Suppressor macrophage treated with lipopolysaccharide for 1 hour (primary cell): ENCODE measurements at regions not wholly inside any gene's neighbourhood (a gene's known extent, or its start where the extent isn't known, plus 50 kb on each side); places are given as distances from the start of the nearest gene placed in this dataset.

ENCODE experiments used
- DNase-seq, 3 donors: peaks; one replicate each; pipeline ENCODE4 v3.0.0-alpha.2; 2020 to 2022

DNA sequence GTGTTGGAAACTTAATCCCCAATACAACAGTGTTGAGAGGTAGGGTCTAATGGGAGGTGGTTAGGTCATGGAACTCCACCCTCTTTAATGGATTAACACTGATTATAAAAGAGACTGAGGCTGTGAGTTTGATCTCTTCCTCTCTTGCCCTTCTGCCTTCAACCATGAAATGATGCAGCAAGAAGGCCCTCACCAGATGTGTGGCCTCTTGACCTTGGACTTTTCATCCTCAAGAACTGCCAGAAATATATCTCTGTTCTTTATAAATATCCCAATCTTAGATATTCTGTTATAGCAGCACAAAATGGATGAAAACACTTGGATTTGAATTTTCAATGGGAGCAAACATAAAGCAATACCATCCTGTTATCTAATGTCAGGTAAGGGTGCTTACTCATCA is 67.6 kb downstream of the NMUR2 start:
- DNase-seq, result no peak

DNA sequence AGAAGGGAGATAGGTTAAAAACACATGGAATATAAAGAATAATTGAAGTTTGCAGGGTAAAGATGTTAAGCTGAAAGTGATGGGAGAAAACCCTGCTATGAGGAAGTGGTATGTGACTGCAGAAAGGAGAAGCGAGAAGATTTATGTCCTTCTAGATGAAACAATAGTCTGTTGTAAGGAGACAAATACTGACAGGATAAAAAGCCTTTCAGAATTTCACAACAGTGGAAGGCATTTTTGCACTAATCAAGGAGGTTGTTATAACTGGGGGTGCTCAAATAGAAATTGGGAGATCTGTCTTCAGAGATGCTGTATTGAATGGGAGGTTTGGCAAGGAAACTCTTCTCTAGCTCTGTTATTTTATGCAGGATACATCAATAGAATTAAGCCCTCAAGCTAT is 69.6 kb downstream of the NMUR2 start:
- no peak for DNase-seq

DNA sequence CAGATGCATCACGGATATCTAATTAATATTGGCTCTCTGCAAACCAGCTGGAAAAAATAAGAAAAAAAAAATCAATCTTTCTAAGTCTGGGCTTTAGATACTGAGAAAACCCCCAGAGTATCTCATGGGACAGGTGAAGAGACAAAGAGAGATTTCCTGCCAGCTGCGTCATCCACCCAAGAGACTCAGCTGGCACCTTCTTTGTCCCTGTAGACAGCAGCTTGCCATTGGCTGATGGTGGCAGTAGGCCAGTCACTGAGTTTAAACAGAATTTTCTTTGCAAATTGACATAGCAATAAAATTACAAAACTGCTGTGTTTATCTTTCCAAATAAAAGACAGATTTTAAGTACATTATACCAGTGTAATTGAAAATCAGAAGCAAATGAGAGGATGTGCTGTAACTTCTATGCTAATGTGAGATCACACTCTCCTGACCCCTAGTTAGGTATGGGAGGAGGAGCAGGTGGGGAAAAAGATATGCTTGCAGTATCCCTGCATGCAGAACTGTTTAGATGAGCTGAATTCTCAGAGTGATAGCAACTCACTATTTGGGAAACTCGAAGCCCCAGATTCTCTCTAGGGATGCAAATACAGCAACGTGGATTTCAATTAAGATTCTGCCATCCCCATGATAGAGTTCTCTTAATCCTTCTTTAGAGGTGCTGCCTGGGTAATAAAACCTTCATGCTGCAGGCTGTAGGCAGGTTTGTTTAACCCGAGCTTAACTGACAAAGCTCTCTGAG is 72.2 kb downstream of the NMUR2 start:
- no peak for DNase-seq

DNA sequence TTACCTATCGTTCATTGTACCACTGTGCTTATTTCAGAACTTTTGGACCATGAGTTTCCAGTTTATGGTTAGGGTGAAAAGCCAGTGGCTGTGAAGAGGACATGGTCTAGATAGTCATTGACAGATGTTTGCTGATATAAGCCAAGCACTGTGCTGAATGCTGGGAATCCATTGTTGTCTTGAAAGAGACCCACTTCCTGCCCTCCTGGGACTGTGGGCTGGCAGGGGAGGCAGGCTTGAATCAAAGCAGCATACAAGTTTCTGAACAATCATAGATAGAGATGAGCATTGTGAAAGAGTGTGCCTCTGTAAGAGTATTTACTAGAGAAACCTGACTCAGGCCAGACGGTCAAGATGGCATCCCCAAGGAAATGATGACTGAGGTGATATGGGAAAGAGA is 73.4 kb downstream of the NMUR2 start:
- no peak for DNase-seq

DNA sequence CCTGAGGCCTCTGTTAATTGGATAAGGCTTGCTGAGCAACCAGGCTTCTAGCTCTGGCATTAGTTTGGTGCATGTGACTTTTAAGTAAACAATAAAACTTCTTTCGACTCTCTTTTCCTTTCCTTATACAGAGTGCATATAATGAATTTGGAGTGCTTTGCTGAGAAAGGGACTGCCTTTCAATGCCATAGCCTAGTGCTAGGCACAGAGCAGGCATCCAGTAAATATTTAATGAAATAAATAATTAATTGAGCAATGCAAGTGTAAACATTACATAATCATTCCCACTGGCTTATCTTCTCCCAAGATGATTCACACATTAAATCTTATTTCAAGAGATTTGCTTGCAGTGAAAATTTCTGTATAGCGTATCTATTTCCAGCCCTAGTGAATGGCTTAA is 74.1 kb downstream of the NMUR2 start:
- no peak for DNase-seq

DNA sequence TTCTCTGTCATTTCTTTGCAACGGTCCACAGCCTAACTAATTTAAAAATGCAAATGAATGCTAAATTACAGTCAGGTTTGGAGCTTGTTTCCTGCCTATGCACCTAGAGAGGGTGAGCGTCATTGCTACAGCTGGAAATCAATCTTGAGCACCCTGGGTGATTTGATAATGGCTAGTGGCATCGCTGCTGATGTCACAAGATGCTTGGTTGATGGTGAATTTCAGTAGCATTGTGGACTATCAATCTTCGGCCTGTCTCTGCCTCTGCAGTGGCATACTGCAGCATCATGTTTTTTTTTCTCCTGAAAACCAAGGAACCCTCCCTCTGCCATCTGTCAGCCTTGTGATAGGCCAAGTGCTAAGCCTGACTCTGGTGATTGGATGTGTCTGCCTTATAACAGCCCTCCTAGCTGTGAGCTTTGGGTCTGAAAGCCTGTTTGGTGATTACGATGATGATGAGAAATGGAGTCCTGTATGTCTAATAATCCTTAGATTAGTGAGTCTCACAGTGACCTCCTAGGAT is 75.3 kb downstream of the NMUR2 start:
- DNase-seq, result no peak

DNA sequence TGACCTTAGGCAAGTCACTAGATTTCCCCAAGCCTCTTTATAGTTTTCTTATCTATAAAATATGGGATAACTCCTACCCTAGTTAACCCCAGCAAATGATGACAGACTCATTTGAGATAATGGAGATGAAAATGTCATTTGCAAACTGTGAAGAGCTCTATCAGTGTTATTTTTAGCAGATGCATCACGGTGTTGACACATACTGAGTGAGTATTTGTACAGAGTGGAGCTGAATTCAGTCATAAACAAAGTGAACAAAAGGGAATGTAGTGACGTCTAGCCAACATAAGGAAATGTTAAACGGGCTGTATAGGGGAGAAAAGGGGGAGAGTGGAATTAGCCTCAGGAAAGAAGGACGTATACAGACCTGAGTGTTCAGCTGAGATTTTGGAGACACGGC is 75.9 kb downstream of the NMUR2 start:
- no peak for DNase-seq

DNA sequence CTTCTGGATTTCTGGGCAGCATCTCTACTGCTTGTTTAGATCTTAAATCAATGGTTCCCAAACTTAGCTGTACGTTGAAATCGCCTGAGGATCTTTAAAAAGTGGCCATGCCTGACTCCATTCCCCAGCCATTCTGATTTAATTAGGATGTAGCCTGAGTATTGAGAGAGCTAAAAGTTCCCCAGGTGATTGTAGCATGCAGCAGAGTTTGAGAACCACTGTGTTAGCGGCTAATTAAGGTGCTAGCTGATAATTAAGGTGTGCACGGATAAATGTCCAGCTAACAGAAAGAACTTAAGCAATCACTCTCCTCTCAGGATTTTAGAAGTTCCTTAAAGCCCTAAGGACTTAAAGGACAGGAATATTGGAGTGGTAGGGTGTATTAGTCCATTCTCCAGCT is 89.1 kb downstream of the NMUR2 start:
- no peak for DNase-seq

DNA sequence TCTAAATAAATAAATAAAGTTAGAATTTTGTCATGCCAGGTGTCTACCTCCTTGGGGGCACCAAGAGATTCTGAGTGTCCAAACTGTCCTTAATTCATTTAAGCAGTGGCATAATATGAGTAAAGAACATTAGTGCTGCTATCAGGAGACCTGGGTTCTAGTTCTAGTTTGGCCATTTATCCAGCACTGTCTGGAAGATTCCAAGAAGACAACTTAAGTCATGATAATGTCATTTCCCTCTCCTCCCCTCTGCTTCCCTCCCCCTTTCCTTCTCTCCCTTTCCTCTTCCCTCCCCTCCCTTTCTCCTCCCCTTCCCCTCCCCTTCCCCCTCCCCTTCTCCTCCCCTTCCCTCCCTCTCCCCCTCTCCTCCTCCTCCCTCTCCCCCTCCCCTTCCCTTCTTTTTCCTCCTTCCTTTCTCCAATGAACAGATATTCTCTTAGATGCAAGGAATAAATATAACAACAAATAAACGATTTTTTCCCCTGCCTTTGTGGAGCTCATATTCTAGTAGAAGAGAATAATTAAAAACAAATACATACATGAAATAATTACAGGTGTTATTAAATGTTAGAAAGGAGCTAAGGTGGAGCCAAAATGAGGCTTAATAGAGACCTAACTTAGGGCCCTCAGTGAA is 90.8 kb downstream of the NMUR2 start:
- no peak for DNase-seq

DNA sequence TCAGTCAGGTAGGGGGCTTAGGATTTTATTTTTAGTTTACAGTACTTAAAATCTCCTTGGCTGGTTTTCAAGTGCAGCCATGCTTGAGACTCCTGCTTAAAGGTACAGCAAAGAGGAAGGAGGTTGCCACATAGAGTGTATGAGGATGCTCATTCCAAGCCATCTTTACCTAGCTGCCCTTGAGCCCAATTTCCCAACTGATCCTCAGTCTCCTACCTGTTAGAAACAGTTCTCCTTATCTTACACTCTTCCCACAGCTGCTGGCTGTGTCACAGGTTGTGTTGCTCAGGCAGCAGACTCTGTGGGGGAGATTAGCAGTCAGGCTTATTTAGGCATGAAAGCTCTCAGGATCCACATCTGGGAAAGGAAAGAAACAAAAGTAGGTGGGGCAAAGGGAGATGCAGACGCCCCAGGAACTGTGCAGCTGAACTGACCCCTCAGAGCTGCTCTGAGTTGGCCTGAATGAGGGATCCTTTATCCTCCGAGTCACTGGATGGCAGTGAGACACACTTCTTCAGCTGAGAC is 95.1 kb downstream of the NMUR2 start:
- no peak for DNase-seq

DNA sequence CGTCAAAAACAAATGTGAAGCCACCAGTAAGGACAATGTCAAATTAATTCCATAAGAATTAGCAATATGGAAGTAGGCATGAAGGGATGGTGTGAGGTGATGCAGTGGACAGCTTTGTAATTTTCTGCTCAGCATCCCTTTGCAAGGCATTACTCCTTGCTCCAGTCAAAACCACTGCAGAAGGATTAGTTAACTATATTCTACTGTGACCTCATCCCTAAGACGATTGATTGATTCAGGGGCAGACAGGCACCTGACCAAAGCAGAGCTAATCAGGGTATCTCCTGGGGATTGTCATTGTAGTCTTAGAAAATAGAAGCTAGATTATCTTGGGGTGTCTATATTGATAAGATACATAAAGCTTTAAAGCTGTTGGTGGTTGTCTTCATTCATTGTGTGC is 98.7 kb downstream of the NMUR2 start:
- DNase-seq, result no peak

DNA sequence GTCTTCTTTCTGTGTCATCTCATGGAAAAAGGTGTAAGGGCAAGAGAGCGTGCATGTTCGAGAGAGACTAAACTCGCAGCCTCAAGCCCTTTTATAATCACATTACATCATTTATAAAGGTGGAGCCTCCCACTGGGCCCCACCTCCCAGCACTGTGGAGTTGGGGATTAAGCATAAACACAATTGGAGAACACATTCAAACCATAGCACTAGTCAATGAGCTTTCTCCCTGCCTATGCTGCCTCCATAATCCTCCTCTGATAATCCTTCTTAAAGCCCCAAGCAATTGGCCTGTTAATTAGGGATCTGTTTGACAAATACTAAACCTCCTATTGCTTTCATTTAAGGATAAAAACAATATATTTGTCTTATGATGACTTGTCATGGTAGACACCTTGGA is 99.6 kb downstream of the NMUR2 start:
- DNase-seq, result no peak

DNA sequence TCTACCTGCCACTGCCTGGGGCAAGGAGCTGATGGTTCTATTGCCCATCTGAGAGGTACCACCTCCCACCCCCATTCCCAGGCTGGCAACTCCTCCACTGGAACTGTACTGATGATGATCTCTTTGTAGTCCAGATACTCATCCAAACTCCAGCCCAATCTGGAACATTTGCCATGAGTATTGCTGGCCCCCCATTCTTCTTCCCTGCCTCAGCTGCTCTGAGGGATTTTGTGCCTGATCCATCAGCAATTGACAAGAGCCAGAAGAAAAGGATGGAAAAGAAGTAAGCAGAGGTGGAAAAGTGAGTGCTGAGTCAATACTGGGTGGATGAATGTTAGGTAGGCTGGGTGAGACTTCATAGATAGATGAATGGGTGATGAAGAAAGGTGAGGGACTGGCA is 101.2 kb downstream of the NMUR2 start:
- DNase-seq, result no peak

DNA sequence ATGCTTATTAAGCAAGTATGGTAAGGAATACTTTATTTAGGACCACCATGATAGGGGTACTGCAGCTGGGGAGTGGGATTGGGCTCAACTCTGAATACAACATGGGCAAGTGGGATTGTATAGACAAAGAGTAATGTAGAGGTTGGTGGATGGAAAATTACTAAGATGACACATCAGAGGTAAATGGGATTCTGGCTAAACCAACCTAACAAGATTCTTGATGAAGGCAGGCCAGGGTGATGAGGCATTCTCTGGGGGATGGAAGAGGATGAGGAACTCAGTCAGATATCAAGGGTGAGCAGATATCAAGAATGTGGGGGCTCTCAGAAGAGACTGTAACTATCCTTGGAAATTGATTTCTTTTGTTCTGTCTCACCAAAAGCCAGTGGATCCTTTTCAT is 107.2 kb downstream of the NMUR2 start:
- no peak for DNase-seq

DNA sequence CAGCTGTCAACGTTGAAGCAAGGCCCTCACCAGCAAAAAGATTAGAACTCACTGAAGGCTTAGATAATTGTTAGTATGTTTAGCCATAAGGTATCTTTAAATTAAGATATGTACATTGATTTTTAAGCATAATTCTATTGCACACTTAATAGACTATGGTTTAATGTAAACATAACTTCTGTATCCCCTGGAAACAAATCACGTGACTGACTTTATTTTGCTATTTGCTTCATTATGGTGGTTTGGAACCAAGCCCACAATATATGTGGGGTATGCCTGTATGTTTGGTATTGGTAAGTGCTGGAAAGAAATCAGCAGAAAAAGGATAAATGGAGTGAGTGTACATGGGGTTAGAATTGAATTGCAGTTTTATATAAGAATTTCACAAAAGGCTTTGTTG is 111.9 kb downstream of the NMUR2 start:
- no peak for DNase-seq

DNA sequence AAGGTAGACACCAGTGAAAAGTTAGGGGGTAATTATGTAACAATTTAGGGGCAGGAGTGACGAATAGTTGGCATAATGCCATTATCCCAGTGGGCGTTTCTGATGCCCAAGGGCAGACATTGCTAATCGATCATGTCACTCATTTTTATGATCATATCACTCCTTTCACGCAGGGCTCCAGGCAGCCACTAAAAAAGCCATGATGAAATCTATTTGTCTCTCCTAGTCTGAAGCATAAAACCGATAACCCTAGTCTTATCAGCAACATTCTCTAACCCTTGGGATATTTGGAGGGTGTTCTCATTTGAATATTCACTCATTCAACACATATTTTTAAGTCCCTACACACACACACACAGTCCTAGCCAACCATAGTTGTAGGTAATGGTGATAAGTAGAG is 114.9 kb downstream of the NMUR2 start:
- no peak for DNase-seq

DNA sequence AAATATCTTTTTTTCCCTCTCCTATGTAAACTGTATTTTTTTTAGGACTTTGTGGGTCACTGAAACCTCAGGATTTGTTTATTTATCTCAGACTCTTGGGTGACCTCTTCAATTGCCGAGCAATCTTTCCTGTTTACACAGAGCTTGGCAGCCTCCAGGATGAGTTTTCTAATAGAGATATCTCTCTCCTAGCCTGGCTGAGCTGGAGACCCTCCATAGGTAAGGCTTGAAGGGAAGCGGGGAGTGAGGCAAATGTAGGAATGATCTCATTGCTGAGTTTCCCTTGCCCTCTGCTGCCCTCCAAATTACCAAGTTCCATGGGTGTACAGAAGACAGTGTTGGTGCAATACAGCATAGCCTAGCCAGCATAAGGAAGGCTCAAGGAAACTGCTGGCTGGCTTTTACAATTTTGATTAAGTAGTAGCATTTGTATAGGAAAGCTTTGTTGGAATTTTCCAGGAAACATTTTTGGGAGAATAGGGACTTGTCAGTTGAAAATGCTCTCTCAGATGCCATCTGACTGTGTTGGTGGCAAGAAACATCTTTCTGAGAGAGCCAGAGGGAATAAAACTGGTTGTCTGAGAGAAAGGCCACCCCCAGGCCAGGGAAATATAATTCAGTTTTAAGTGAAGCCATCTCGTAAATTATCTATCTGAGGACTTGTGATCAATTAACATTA is 116.0 kb downstream of the NMUR2 start:
- DNase-seq, result no peak

DNA sequence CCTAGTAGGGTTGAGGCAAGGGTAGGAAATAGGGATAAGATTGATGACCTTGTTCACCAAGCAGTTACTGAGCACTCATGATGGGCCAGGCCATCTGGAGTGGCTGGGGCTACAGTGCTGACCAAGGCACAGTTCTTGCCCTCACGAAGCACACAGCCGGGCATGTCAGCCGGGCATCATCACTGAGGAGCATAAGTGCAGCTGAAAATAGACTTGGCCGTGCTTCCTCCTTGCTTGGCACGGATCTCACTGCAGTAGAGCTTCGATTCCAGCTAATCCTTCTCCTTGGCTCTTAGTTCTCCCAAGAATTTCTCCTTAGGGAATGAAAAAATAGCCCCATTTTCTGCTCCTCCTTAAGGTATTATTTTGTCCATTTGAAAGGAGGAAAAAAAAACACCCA is 116.6 kb downstream of the NMUR2 start:
- DNase-seq, result no peak

DNA sequence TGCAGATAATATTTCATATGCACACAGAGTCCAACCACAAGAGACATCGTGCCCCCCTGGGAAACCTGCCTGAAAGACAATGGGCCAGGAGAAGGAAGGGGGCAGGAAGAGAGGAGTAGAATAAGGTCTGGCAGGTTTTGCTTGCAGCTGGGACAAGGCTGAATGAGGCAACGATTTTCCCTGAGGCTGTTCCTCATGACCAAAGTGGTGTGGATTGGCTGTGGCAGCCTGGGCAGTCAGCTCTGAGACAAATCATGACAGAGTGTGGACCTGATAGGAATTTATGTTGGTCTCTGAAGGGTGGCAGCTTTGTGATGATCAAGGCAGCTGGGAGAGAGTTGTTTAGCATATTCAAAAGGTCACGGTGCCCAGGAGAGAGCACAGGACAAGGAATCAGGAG is 119.3 kb downstream of the NMUR2 start:
- DNase-seq, result no peak

DNA sequence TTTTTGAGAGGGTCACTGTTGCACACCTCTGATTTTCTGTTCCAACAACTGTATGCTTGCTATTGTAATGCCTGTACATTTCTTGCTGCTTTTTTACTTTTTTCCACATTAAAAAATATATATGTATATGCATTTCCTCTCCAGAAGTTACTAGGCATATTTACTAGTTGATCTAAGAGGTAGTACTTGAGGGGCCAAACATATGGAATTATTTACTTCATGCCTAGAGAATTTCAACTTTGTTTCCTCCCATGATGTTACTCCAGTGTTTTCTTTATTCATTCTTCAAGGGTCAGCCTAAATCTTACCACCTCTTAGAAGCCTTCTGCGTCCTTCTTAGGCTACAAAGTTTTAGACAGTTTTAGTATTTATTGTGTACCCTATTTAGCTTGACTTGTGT is 122.7 kb downstream of the NMUR2 start:
- no peak for DNase-seq

DNA sequence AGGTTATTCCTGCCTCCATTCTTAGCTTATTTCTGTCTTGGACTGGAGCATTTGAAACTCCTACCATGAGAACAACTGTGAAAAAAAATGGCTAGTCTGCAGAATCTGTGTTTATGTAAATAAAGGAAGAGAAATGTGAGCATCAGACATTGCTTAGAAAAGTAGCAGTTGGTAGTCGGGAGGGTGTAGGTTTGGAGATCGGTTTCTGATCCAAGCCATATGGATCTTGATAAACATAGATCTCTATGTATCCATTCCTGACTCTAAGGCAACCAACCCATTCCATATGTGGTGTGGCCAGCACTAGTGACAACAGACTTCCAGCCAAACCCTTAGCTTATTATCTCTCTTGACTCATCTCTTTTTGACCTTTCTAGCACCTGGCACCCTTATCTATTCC is 127.1 kb downstream of the NMUR2 start:
- DNase-seq, result no peak

DNA sequence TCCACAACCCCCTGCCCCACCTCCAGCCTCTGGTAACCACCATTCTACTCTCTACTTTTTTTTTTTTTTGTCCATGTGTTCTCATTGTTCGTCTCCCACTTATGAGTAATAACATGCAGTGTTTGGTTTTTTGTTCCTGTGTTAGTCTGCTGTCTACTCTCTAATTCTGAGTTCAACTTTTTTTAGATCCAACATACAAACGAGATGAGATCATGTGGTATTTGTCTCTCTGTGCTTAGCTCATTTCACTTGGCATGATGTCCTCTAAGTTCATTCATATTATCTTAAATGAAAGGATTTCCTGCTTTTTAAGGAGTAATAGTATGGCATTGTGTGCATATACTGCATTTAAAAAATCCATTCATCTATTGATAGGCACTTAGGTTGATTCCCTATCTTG is 130.9 kb downstream of the NMUR2 start:
- no peak for DNase-seq

DNA sequence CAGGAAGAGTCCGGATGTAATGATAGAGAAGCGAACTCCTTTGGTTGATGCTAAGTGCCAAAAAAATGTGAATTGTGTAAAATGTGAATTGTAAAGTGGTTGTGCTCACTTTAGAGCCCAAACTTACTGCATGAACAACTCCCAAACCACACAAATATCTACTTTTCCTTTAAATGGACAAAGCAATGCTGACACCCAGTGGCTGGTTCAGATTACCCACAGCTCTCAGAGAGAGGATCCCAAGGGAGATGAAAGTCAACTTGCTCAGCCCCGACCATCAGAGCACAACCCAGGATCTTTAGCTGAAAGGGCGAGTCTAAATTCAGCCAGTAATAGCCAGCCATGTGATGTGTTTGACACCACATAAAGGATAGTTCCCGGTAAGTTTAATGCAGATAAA is 133.7 kb downstream of the NMUR2 start:
- no peak for DNase-seq

DNA sequence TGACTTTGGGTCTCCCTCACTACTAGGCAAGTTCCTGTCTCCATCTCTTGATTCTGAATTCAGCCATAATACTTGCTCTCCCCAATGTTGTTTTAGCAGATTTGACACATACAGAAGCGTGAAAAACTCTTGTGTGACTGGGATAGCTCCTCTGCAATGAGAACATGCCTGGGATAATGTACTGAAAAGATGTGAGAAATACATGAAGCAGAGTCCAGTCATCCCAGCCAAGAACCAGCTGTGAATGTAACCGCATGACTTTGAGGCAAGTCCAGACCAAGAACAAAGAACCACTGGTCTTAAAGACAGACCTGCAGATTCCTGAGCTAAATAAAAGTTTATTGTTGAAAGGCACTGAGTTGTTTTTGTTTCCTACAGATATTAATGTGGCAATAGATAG is 135.0 kb downstream of the NMUR2 start:
- no peak for DNase-seq
